K562 (cell line): ENCODE measurements at regions not wholly inside any gene's neighbourhood (a gene's known extent, or its start where the extent isn't known, plus 50 kb on each side); places are given as distances from the start of the nearest gene placed in this dataset.

Experiments
- ATAC-seq: fragments of 200-7000 bp; cut with Tn5 transposase; 3 replicates; pipeline ENCODE4 v1.9.1; 2020; ENCODE audit warnings: moderate library complexity
- BruUV-seq: library from RNA; stranded (reverse); fragments of 400-500 nt; replicated peaks from 2 replicates; lab custom pipeline; 2021; lab: Mats Ljungman, UMichigan
- CTCF ChIA-PET: fragments of 300-600 bp; formaldehyde crosslinking; extraction: SDS; loops from one replicate; lab custom pipeline; 2021; ENCODE audit warnings: low intra/inter-chr PET ratio; lab: Yijun Ruan, JAX
- POLR2A ChIA-PET: fragments of 300-600, 350-650 bp; sonication (Branson Sonifier 250); formaldehyde crosslinking; extraction: SDS; loops from one replicate; lab custom pipeline; 2021; ENCODE audit warnings: antibody characterized with exemption, inconsistent platforms; lab: Yijun Ruan, JAX
- DNase-seq, 4 experiments: peaks; one replicate each; pipeline versions ENCODE4 v3.0.0 to v3.0.0-alpha.2; 2011 to 2018; ENCODE audit warnings: low spot score in 3 of 4, mixed read lengths in 3 of 4; ENCODE audit errors: extremely low read depth in 1 of 4
- FAIRE-seq: peaks from 2 replicates; lab custom pipeline; 2011; peaks lifted over from hg19 to GRCh38; lab: Jason Lieb, UNC
- H2AFZ ChIP-seq: 2 replicates; pipeline ENCODE4 v1.6.0; 2011; ENCODE audit warnings: low read depth, low read length, control low read depth, inconsistent platforms
- H3K27ac ChIP-seq: fragments of 200-600 bp; 3 replicates; pipeline ENCODE4 v1.8.0; 2011; ENCODE audit warnings: low read depth, mild to moderate bottlenecking, control low read depth, inconsistent platforms, low read length, moderate library complexity, mixed read lengths; ENCODE audit errors: extremely low read depth
- H3K27me3 ChIP-seq, 2 experiments: fragments of 300-600 bp in 1 of 2; 2 replicates in 1 of 2; 3 replicates in 1 of 2; pipeline versions ENCODE4 v1.6.0 to v1.8.0; 2011; ENCODE audit warnings: inconsistent platforms in 2 of 2, low read length in 2 of 2, mild to moderate bottlenecking in 1 of 2, mixed read lengths in 1 of 2, moderate library complexity in 1 of 2; ENCODE audit not compliant: control insufficient read depth in 2 of 2, insufficient read depth in 2 of 2
- H3K36me3 ChIP-seq: fragments of 300-600 bp; 3 replicates; pipeline ENCODE4 v1.8.0; 2011; ENCODE audit warnings: mild to moderate bottlenecking, low read length, inconsistent platforms; ENCODE audit not compliant: control insufficient read depth, insufficient read depth
- H3K4me1 ChIP-seq, 2 experiments: fragments of 200-600 bp in 1 of 2; replicated peaks in 1 of 2; 2 replicates in 1 of 2; 3 replicates in 1 of 2; pipeline versions ENCODE4 v1.5.1 to v1.8.0; 2011; ENCODE audit warnings: inconsistent platforms in 2 of 2, low read length in 2 of 2, mild to moderate bottlenecking in 1 of 2, mixed read lengths in 1 of 2, moderate library complexity in 1 of 2; ENCODE audit not compliant: control insufficient read depth in 2 of 2, insufficient read depth in 2 of 2
- H3K4me2 ChIP-seq: 2 replicates; pipeline ENCODE4 v1.6.1; 2011; ENCODE audit warnings: low read length, control low read depth, inconsistent platforms, mixed read lengths; ENCODE audit not compliant: insufficient read depth
- H3K4me3 ChIP-seq: fragments of 200-600 bp; sonication (generic), shearing (Covaris generic); 2 replicates; pipeline ENCODE4 v1.5.1; 2016; ENCODE audit warnings: control low read depth, inconsistent platforms
- H3K79me2 ChIP-seq: fragments of 200-600 bp; 3 replicates; pipeline ENCODE4 v1.8.0; 2011; ENCODE audit warnings: low read length, inconsistent platforms; ENCODE audit not compliant: control insufficient read depth, insufficient read depth
- H3K9ac ChIP-seq, 2 experiments: 2 replicates each; pipeline versions ENCODE4 v1.6.0 to v1.6.1; 2011; ENCODE audit warnings: low read depth in 2 of 2, low read length in 2 of 2, control low read depth in 1 of 2, inconsistent platforms in 1 of 2, mild to moderate bottlenecking in 1 of 2, mixed read lengths in 1 of 2; ENCODE audit not compliant: insufficient read depth in 1 of 2
- H3K9me1 ChIP-seq: one replicate; pipeline ENCODE4 v1.6.0; 2011; ENCODE audit warnings: inconsistent platforms, mild to moderate bottlenecking, low read length, moderate library complexity; ENCODE audit not compliant: control insufficient read depth, insufficient read depth
- H3K9me3 ChIP-seq: replicated peaks from 2 replicates; pipeline ENCODE4 v1.5.1; 2011; ENCODE audit warnings: low read depth, low read length, inconsistent platforms; ENCODE audit not compliant: control insufficient read depth, insufficient read depth
- H4K20me1 ChIP-seq: replicated peaks from 2 replicates; pipeline ENCODE4 v1.6.1; 2011; ENCODE audit warnings: low read length, inconsistent platforms, mixed read lengths; ENCODE audit not compliant: control insufficient read depth, insufficient read depth
- ARID1B ChIP-seq: fragments of 450-650 bp; IDR thresholded peaks from 2 replicates; pipeline ENCODE4 v1.6.1; 2016; ENCODE audit warnings: antibody characterized with exemption, mild to moderate bottlenecking, inconsistent platforms
- ARID3A ChIP-seq: IDR thresholded peaks from 2 replicates; pipeline ENCODE4 v1.6.1; 2012; ENCODE audit warnings: low read depth, low read length, improper control_type of control experiment, borderline replicate concordance
- ATF6 ChIP-seq: sonication (generic); formaldehyde crosslinking; IDR thresholded peaks from 2 replicates; pipeline ENCODE4 v1.4.0; 2020; ENCODE audit warnings: mild to moderate bottlenecking, missing genetic modification reagents
- CC2D1A ChIP-seq: fragments of 450-650 bp; IDR thresholded peaks from 2 replicates; pipeline ENCODE4 v1.6.1; 2017; ENCODE audit warnings: mild to moderate bottlenecking
- CHD1 ChIP-seq: fragments of 200-600 bp; sonication (generic); IDR thresholded peaks from one replicate; pipeline ENCODE4 v1.6.1; 2012; ENCODE audit warnings: mild to moderate bottlenecking, moderate library complexity, low read length, inconsistent platforms
- FOXJ3 ChIP-seq: sonication (generic); formaldehyde crosslinking; IDR thresholded peaks from 2 replicates; pipeline ENCODE4 v1.4.0; 2020; ENCODE audit warnings: mild to moderate bottlenecking, missing genetic modification reagents
- GTF2B ChIP-seq: IDR thresholded peaks from 2 replicates; pipeline ENCODE4 v1.6.1; 2011; ENCODE audit not compliant: insufficient read length; ENCODE audit errors: extremely low read depth
- HEY1 ChIP-seq: fragments of 250-450 bp; sonication (Bioruptor Pico); IDR thresholded peaks from 2 replicates; pipeline ENCODE4 v1.5.0; 2020; ENCODE audit warnings: mild to moderate bottlenecking, moderate library complexity, borderline replicate concordance
- PCBP2 ChIP-seq: fragments of 200-400 bp; formaldehyde crosslinking; IDR thresholded peaks from 2 replicates; pipeline ENCODE4 v1.6.1; 2018; ENCODE audit warnings: low read length, low read depth, mild to moderate bottlenecking, moderate library complexity; ENCODE audit not compliant: poor library complexity, severe bottlenecking
- PHB2 ChIP-seq: fragments of 450-650 bp; IDR thresholded peaks from 2 replicates; pipeline ENCODE4 v1.6.1; 2017; ENCODE audit warnings: low read depth
- POLR2B ChIP-seq: fragments of 450-650 bp; IDR thresholded peaks from 2 replicates; pipeline ENCODE4 v1.6.1; 2018; ENCODE audit warnings: low read depth; ENCODE audit not compliant: partially characterized antibody
- TFE3 ChIP-seq: fragments of 450-650 bp; formaldehyde crosslinking; IDR thresholded peaks from 2 replicates; pipeline ENCODE4 v1.4.0; 2020; ENCODE audit warnings: mild to moderate bottlenecking, mixed read lengths
- ZNF347 ChIP-seq: fragments of 450-650 bp; formaldehyde crosslinking; IDR thresholded peaks from 2 replicates; pipeline ENCODE4 v1.4.0; 2020; ENCODE audit warnings: low read depth, mild to moderate bottlenecking, moderate library complexity
- ZNF354B ChIP-seq: fragments of 250-450 bp; sonication (Bioruptor Pico); IDR thresholded peaks from 2 replicates; pipeline ENCODE4 v1.4.0; 2020
- ZNF449 ChIP-seq: fragments of 250-450 bp; sonication (Bioruptor Pico); IDR thresholded peaks from 2 replicates; pipeline ENCODE4 v1.8.0; 2022; ENCODE audit warnings: moderate library complexity, mild to moderate bottlenecking, inconsistent platforms
- WGBS: fragments of 100-300 bp; shearing (Covaris generic); methylation state at CpG from one replicate; pipeline ENCODE4 v1.1.6; 2016; ENCODE audit warnings: low coverage, mixed read lengths; ENCODE audit not compliant: insufficient coverage; ENCODE audit errors: missing lambda C conversion rate; 5-methylcytosine and 5-hydroxymethylcytosine counted together
- in situ Hi-C: fragments of 300-500 bp; cut with MboI; formaldehyde crosslinking; loops from 4 replicates; pipeline ENCODE4 v1.15.0; 2018; ENCODE audit warnings: inconsistent platforms, mixed read lengths
- intact Hi-C: fragments of 100-400 bp; cut with micrococcal nuclease; formaldehyde crosslinking; loops from 2 replicates; pipeline ENCODE4 v1.14.2; 2022

GRCh38 chr20:46835418-46835817 lies 59.2 kb upstream of the EYA2 start:
- Histone ChIP-seq H3K4me1 (no peaks in the 10 kb centered on the region), H3K79me2 (no peaks in the 10 kb centered on the region), H3K9ac (no peak overlapping the region), H3K9me1 (no peaks in the 10 kb centered on the region), H3K27ac (no peak overlapping the region), H3K9me3 (no peaks in the 10 kb centered on the region), H3K4me2 (no peak overlapping the region), H3K27me3 (peaks cover 0 to 15% of the 10 kb centered on the region in 2 experiments; a peak in 4 of 5 replicates), H3K36me3 (no peaks in the 10 kb centered on the region), H4K20me1 (no peaks in the 10 kb centered on the region; the same call in 1 of the 2 replicates), H3K4me3 (no peak overlapping the region), H2AFZ (no peak overlapping the region)
- 11% methylated on average over 1 of the region's 1 CpG for WGBS
- DNase-seq (no peak), ATAC-seq (no peak), FAIRE-seq (no peak)
- no peak for TF ChIP-seq ARID3A
- TF ChIP-seq PHB2 = no peak
- TF ChIP-seq ARID1B = no peak
- no peak for TF ChIP-seq PCBP2
- TF ChIP-seq GTF2B = no peak
- TF ChIP-seq TFE3 (CRISPR knock-in tag) = no peak
- no peak for TF ChIP-seq ZNF347 (CRISPR knock-in tag)
- TF ChIP-seq ZNF449 (CRISPR knock-in tag) = no peak
- TF ChIP-seq CC2D1A = no peak
- TF ChIP-seq ZNF354B (CRISPR knock-in tag) = no peak
- TF ChIP-seq FOXJ3 = no peak
- no peak for TF ChIP-seq HEY1 (CRISPR knock-in tag)
- no peak for TF ChIP-seq ATF6 (CRISPR knock-in tag)
- no peak for TF ChIP-seq CHD1
- no peak for TF ChIP-seq POLR2B
- ChIA-PET POLR2A (no interaction called here), CTCF (no interaction called here)
- in situ Hi-C loops = no loop called here
- intact Hi-C loops = no loop called here
- BruUV-seq = no TSS peak
